NCI-H2081 treated with DMSO at 0.1 percent for 48 hours (cell line): ENCODE measurements at regions not wholly inside any gene's neighbourhood (a gene's known extent, or its start where the extent isn't known, plus 50 kb on each side); places are given as distances from the start of the nearest gene placed in this dataset.

ENCODE experiments used
- DNase-seq: peaks from one replicate; lab custom pipeline; 2025; lab: John Stamatoyannopoulos, UW

- DNase-seq: no peak
Observed at GRCh38 chr6:168968801-168969200, 284.8 kb downstream of the THBS2 start.

GRCh38 chr6:168968228-168968627 lies 285.4 kb downstream of the THBS2 start:
- DNase-seq: no peak

- DNase-seq: no peak
Observed at GRCh38 chr6:168967281-168967925, 286.2 kb downstream of the THBS2 start.

- DNase-seq: no peak
Observed at GRCh38 chr6:168964138-168964835, 289.4 kb downstream of the THBS2 start.

- no peak for DNase-seq
Observed at GRCh38 chr6:168962886-168963285, 290.8 kb downstream of the THBS2 start.

GRCh38 chr6:168961264-168961656 lies 292.4 kb downstream of the THBS2 start:
- no peak for DNase-seq

- no peak for DNase-seq
Observed at GRCh38 chr6:168960551-168961263, 292.9 kb downstream of the THBS2 start.

GRCh38 chr6:168959696-168960095 lies 293.9 kb downstream of the THBS2 start:
- DNase-seq: no peak

- DNase-seq: no peak
Observed at GRCh38 chr6:168956884-168957730, 296.5 kb downstream of the THBS2 start.

GRCh38 chr6:168956141-168956838 lies 297.4 kb downstream of the THBS2 start:
- DNase-seq: no peak

- DNase-seq: no peak
Observed at GRCh38 chr6:168953461-168953860, 300.2 kb downstream of the THBS2 start.

GRCh38 chr6:168951217-168951616 lies 302.4 kb downstream of the THBS2 start:
- DNase-seq: no peak

GRCh38 chr6:168950858-168951214 lies 302.8 kb downstream of the THBS2 start:
- DNase-seq: no peak

- no peak for DNase-seq
Observed at GRCh38 chr6:168949981-168950857, 303.4 kb downstream of the THBS2 start.

- DNase-seq: no peak
Observed at GRCh38 chr6:168948990-168949531, 304.6 kb downstream of the THBS2 start.

- no peak for DNase-seq
Observed at GRCh38 chr6:168948002-168948401, 305.6 kb downstream of the THBS2 start.

GRCh38 chr6:168943231-168943905 lies 310.3 kb downstream of the THBS2 start:
- no peak for DNase-seq

- DNase-seq: no peak
Observed at GRCh38 chr6:168942646-168943045, 311.0 kb downstream of the THBS2 start.

- DNase-seq: no peak
Observed at GRCh38 chr6:168941036-168941435, 312.6 kb downstream of the THBS2 start.

GRCh38 chr6:168939796-168940195 lies 313.9 kb downstream of the THBS2 start:
- DNase-seq: no peak
